H9 (cell line): ENCODE measurements at regions not wholly inside any gene's neighbourhood (a gene's known extent, or its start where the extent isn't known, plus 50 kb on each side); places are given as distances from the start of the nearest gene placed in this dataset.

ENCODE experiments used
- DNase-seq: peaks from one replicate; pipeline ENCODE4 v3.0.0-alpha.2; 2017
- H2AFZ ChIP-seq: one replicate; pipeline ENCODE4 v1.6.1; 2013; ENCODE audit warnings: mild to moderate bottlenecking, low read length, control low read depth, moderate library complexity
- H2AK5ac ChIP-seq: 2 replicates; pipeline ENCODE4 v1.6.1; 2013; ENCODE audit warnings: low read length, control low read depth, mixed read lengths; ENCODE audit not compliant: insufficient read length
- H2BK120ac ChIP-seq: one replicate; pipeline ENCODE4 v1.6.1; 2013; ENCODE audit warnings: low read depth, mild to moderate bottlenecking, low read length, control low read depth, inconsistent platforms; ENCODE audit not compliant: poor library complexity, severe bottlenecking
- H2BK12ac ChIP-seq: 2 replicates; pipeline ENCODE4 v1.6.1; 2013; ENCODE audit warnings: low read length, control low read depth, mixed read lengths, low read depth; ENCODE audit not compliant: insufficient read length
- H2BK15ac ChIP-seq: 2 replicates; pipeline ENCODE4 v1.6.1; 2013; ENCODE audit warnings: low read depth, low read length, control low read depth
- H2BK20ac ChIP-seq: one replicate; pipeline ENCODE4 v1.6.1; 2013; ENCODE audit warnings: low read depth, mild to moderate bottlenecking, low read length, control low read depth, inconsistent platforms; ENCODE audit not compliant: poor library complexity, severe bottlenecking
- H2BK5ac ChIP-seq: 2 replicates; pipeline ENCODE4 v1.6.1; 2013; ENCODE audit warnings: low read length, control low read depth, mixed read lengths; ENCODE audit not compliant: insufficient read length
- H3K14ac ChIP-seq: 2 replicates; pipeline ENCODE4 v1.6.1; 2013; ENCODE audit warnings: low read length, control low read depth; ENCODE audit not compliant: insufficient read depth
- H3K18ac ChIP-seq: 2 replicates; pipeline ENCODE4 v1.6.1; 2013; ENCODE audit warnings: low read depth, mild to moderate bottlenecking, mixed read lengths, low read length, control low read depth; ENCODE audit not compliant: insufficient read length
- H3K23ac ChIP-seq: 2 replicates; pipeline ENCODE4 v1.6.1; 2013; ENCODE audit warnings: low read length, control low read depth, mixed read lengths, low read depth; ENCODE audit not compliant: insufficient read length
- H3K23me2 ChIP-seq: 2 replicates; pipeline ENCODE4 v1.6.1; 2013; ENCODE audit warnings: low read depth, mild to moderate bottlenecking, mixed read lengths, low read length, control low read depth; ENCODE audit not compliant: insufficient read length, poor library complexity, severe bottlenecking
- H3K27ac ChIP-seq: 2 replicates; pipeline ENCODE4 v1.5.1; 2013; ENCODE audit warnings: low read length, control low read depth, mixed read lengths, low read depth; ENCODE audit not compliant: insufficient read length
- H3K27me3 ChIP-seq: 2 replicates; pipeline ENCODE4 v1.6.1; 2013; ENCODE audit warnings: low read length, control low read depth, inconsistent platforms; ENCODE audit not compliant: insufficient read depth
- H3K4ac ChIP-seq: 2 replicates; pipeline ENCODE4 v1.6.1; 2013; ENCODE audit warnings: low read depth, mild to moderate bottlenecking, control low read depth, inconsistent platforms, low read length, moderate library complexity
- H3K4me1 ChIP-seq: 2 replicates; pipeline ENCODE4 v1.6.1; 2013; ENCODE audit warnings: low read length, control low read depth, inconsistent platforms; ENCODE audit not compliant: insufficient read depth
- H3K4me2 ChIP-seq: 2 replicates; pipeline ENCODE4 v1.6.1; 2013; ENCODE audit warnings: low read length, control low read depth, mixed read lengths; ENCODE audit not compliant: insufficient read length, insufficient read depth
- H3K56ac ChIP-seq: 2 replicates; pipeline ENCODE4 v1.6.1; 2013; ENCODE audit warnings: low read depth, mild to moderate bottlenecking, mixed read lengths, low read length, control low read depth; ENCODE audit not compliant: insufficient read length
- H3K79me1 ChIP-seq: 2 replicates; pipeline ENCODE4 v1.6.1; 2013; ENCODE audit warnings: low read depth, mild to moderate bottlenecking, moderate library complexity, low read length, control low read depth, inconsistent platforms; ENCODE audit not compliant: insufficient read depth, poor library complexity, severe bottlenecking
- H3K79me2 ChIP-seq: 2 replicates; pipeline ENCODE4 v1.6.1; 2013; ENCODE audit warnings: low read length, control low read depth, inconsistent platforms; ENCODE audit not compliant: insufficient read depth
- H3K9ac ChIP-seq: 2 replicates; pipeline ENCODE4 v1.6.1; 2013; ENCODE audit warnings: low read length, control low read depth, mixed read lengths; ENCODE audit not compliant: insufficient read length; ENCODE audit errors: extremely low read depth
- H3K9me3 ChIP-seq: one replicate; pipeline ENCODE4 v1.6.1; 2013; ENCODE audit warnings: low read depth, low read length, inconsistent platforms; ENCODE audit not compliant: control insufficient read depth
- H3T11ph ChIP-seq: one replicate; pipeline ENCODE4 v1.6.1; 2013; ENCODE audit warnings: mild to moderate bottlenecking, low read length, control low read depth, inconsistent platforms
- H4K20me1 ChIP-seq: one replicate; pipeline ENCODE4 v1.6.1; 2013; ENCODE audit not compliant: control insufficient read depth, insufficient read length, insufficient read depth
- H4K5ac ChIP-seq: 2 replicates; pipeline ENCODE4 v1.6.1; 2013; ENCODE audit warnings: low read depth, mild to moderate bottlenecking, mixed read lengths, low read length, control low read depth; ENCODE audit not compliant: insufficient read length
- H4K8ac ChIP-seq: replicated peaks from 2 replicates; pipeline ENCODE4 v1.6.1; 2013; ENCODE audit warnings: low read length, control low read depth, mixed read lengths, low read depth; ENCODE audit not compliant: insufficient read length
- H4K91ac ChIP-seq: 2 replicates; pipeline ENCODE4 v1.6.1; 2013; ENCODE audit warnings: low read depth, mild to moderate bottlenecking, moderate library complexity, mixed read lengths, low read length, control low read depth; ENCODE audit not compliant: insufficient read length
- H3K27ac Mint-ChIP-seq, 3 experiments: 2 replicates in 2 of 3; 3 replicates in 1 of 3; pipeline ENCODE4 v1.8.0; 2020 to 2021; ENCODE audit warnings: mixed read lengths in 3 of 3, mild to moderate bottlenecking in 1 of 3, moderate library complexity in 1 of 3
- H3K27me3 Mint-ChIP-seq: 2 replicates; pipeline ENCODE4 v1.8.0; 2021; ENCODE audit warnings: low read depth, mild to moderate bottlenecking, moderate library complexity, mixed read lengths
- H3K36me3 Mint-ChIP-seq, 3 experiments: 2 replicates in 2 of 3; 3 replicates in 1 of 3; pipeline ENCODE4 v1.8.0; 2020 to 2021; ENCODE audit warnings: low read depth in 3 of 3, mixed read lengths in 3 of 3; ENCODE audit not compliant: insufficient read depth in 1 of 3
- H3K4me1 Mint-ChIP-seq, 2 experiments: 2 replicates each; pipeline ENCODE4 v1.8.0; 2020; ENCODE audit warnings: mixed read lengths in 2 of 2
- H3K4me3 Mint-ChIP-seq, 2 experiments: 2 replicates in 1 of 2; 3 replicates in 1 of 2; pipeline ENCODE4 v1.8.0; 2020 to 2021; ENCODE audit warnings: mild to moderate bottlenecking in 2 of 2, mixed read lengths in 2 of 2, moderate library complexity in 1 of 2
- H3K9me3 Mint-ChIP-seq, 2 experiments: 2 replicates in 1 of 2; 3 replicates in 1 of 2; pipeline ENCODE4 v1.8.0; 2020; ENCODE audit warnings: mild to moderate bottlenecking in 2 of 2, mixed read lengths in 2 of 2, moderate library complexity in 1 of 2
- CTCF ChIP-seq: fragments of 200-600 bp; sonication (generic); conservative IDR thresholded peaks from 3 replicates; pipeline ENCODE4 v1.8.0; 2021; ENCODE audit warnings: antibody characterized with exemption, mild to moderate bottlenecking
- WGBS: extraction: QIAGEN DNeasy Blood & Tissue Kit; methylation state at CpG from one replicate; pipeline ENCODE4 v1.1.7; 2013; ENCODE audit warnings: missing lambda C conversion rate, low lambda C conversion rate, mixed read lengths; ENCODE audit not compliant: insufficient read length; ENCODE audit errors: extremely low coverage; 5-methylcytosine and 5-hydroxymethylcytosine counted together

- no peak overlapping the region for H2BK12ac ChIP-seq
- no peaks in the 10 kb centered on the region for H3K36me3 Mint-ChIP-seq
- H4K20me1 ChIP-seq: no peaks in the 10 kb centered on the region
- no peak overlapping the region for H2BK120ac ChIP-seq
- no peaks in the 10 kb centered on the region for H3K4me1 Mint-ChIP-seq
- no peak overlapping the region for H2BK5ac ChIP-seq
- no peak for DNase-seq
- H3K23ac ChIP-seq: no peak overlapping the region
- no peaks in the 10 kb centered on the region for H3K79me1 ChIP-seq
- no peak overlapping the region for H4K8ac ChIP-seq
- H3K18ac ChIP-seq: no peak overlapping the region
- H2AK5ac ChIP-seq: no peak overlapping the region
- no peak overlapping the region for H3K27ac ChIP-seq
- TF ChIP-seq CTCF: no peak
- H2AFZ ChIP-seq: no peak overlapping the region
- no peak overlapping the region for H2BK20ac ChIP-seq
- no peak overlapping the region for H3K4me3 Mint-ChIP-seq
- H3K9ac ChIP-seq: no peak overlapping the region
- no peak overlapping the region for H2BK15ac ChIP-seq
- no CpG with 5 or more reads among the region's 1 CpG for WGBS
- H4K91ac ChIP-seq: no peak overlapping the region
- H3K27me3 ChIP-seq: no peaks in the 10 kb centered on the region
- H3K4ac ChIP-seq: no peak overlapping the region
- H3K4me1 ChIP-seq: no peaks in the 10 kb centered on the region
- H3T11ph ChIP-seq: no peak overlapping the region
- H3K79me2 ChIP-seq: no peaks in the 10 kb centered on the region
- H3K14ac ChIP-seq: no peak overlapping the region
- no peak overlapping the region for H3K4me2 ChIP-seq
- H3K56ac ChIP-seq: no peak overlapping the region
- no peaks in the 10 kb centered on the region for H3K23me2 ChIP-seq
- no peaks in the 10 kb centered on the region for H3K9me3 ChIP-seq
- H3K9me3 Mint-ChIP-seq: no peaks in the 10 kb centered on the region
- no peaks in the 10 kb centered on the region for H3K27me3 Mint-ChIP-seq
- no peak overlapping the region for H3K27ac Mint-ChIP-seq
- H4K5ac ChIP-seq: no peak overlapping the region
These were observed 56.5 kb downstream of the PLEKHG1 start for GRCh38 chr6:150656156-150656555.
